NOMO-1 treated with dmso at 0.1 percent for 144 hours (cell line): ENCODE measurements at regions not wholly inside any gene's neighbourhood (a gene's known extent, or its start where the extent isn't known, plus 50 kb on each side); places are given as distances from the start of the nearest gene placed in this dataset.

Experiments used
- DNase-seq: peaks from one replicate; lab custom pipeline; 2025; ENCODE audit not compliant: unreplicated experiment; lab: John Stamatoyannopoulos, UW

DNA sequence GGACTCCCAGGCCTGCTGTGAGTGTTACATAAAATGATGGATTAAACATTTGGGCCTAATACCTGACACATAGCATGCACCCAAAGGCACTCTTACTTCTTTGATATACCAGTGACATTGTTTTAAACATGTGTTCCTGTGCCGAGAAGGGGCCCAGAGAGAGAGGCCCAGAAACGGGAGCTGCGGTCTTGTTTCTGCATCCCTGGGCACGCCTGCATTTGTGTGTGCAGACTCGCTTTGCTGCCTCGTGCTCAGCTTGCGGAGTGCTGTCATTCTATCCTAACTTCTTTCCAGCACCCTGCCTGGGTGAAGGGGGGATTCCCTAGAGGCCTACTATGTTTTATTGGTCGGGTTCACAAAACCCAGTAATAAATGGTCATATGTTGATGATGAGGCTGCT, 666.2 kb upstream of the HS6ST1 start:
- no peak for DNase-seq

DNA sequence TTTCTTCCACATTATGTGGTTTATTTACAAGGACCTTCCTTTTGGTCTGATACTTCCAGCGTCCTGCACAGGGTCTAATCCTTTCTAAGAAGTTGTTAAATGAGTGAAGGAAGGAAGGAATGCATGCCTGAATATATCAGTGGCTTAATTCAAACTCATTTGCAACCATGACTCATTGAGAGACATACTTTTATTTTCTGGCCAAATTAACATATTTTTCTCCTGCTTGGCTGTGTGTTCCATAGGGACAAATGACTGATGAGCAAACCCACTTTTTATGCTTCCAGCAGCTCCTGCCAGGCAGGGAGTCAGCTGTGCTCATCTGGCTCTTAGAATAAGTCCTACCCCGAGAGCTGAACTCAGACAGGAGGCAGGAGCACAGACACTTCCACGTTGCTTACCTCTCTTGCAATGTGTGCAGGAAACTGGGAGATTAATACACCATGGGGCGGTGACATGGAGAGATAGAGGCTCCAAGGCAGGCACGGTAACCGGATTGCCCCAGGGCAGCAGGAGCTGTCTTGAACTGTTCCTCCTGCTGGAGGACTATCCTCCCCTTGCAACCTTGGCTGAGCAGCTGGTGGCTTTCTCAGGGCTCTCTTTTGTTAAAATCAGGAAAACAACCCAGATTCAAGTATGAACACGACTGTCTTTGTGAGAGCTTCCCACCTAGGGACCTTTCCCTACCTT, 667.5 kb upstream of the HS6ST1 start:
- no peak for DNase-seq

DNA sequence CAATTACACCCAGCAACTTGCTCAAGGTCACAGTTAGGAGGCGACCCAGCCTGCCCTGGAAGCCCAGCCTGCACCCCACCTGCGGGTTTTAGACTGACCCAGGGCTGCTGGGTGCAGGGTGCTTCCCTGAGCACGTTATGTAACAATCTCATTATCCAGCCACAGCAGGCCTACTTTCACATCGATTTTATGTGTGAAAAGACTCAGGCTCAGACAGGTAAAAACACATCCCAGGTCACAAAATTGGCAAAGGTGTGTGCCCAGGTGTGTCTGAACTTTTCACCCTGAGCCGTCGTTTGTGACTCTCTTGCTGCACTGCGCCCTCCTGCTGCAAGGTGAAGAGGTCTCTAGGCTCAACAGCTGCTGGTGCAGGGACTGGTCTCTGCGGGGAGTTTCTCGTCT, 668.2 kb upstream of the HS6ST1 start:
- no peak for DNase-seq

DNA sequence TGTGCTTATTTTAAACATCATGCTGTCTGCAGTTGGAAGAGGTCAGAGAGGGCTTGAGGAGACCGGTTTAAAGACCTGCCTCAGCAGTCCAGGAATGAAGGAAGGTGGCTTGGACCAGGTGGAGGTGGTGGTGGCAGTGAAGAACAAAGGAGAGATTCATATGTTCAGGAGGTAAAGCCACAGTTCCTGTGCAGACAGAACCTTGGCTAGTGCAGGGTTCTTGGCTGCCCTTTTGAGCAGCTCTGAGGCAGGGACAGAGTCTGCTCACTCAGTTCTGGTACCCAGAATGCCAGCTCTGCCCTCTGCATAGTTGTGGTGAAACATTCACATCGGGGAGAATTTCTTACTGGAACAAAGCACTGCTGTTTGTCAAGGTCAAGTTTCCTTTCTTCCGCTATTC, 669.7 kb upstream of the HS6ST1 start:
- DNase-seq = no peak

DNA sequence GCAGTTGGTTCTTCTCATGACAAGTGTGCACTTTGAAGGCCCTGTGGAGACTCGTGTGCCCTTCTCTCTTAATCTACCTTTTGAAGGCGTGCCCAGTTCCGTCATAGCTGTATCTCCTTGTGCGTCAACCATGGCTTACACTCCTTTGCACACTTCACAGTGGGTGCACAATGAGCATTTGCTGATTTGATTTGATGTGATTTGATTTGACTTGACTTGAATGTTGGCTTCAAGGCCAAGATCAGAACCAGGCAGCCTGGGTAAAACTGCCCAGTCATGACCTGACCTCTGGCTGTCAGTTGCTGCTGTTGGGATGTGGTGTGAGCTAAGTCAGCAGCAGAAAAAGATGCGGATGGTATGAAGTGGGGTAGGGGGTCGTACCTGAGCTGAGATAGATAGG, 670.3 kb upstream of the HS6ST1 start:
- no peak for DNase-seq

DNA sequence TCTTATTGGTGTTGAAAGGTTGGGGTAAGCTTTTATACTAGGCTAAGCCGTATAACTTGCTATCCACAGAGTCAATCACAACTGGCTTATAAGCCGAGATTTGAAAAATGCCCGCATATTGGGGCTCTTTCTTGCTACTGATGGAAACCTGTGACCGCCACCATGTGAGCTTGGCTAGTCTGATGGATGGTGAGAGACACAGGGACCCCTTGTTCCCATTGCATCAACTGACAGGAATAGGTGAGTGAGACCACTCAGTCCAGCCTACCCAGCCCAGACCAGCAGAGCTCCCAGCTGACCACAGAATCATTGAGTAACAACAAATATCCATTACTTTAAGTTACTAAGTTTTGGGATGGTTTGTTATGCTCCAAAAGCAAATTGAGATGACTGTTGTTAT, 676.4 kb upstream of the HS6ST1 start:
- DNase-seq = no peak

DNA sequence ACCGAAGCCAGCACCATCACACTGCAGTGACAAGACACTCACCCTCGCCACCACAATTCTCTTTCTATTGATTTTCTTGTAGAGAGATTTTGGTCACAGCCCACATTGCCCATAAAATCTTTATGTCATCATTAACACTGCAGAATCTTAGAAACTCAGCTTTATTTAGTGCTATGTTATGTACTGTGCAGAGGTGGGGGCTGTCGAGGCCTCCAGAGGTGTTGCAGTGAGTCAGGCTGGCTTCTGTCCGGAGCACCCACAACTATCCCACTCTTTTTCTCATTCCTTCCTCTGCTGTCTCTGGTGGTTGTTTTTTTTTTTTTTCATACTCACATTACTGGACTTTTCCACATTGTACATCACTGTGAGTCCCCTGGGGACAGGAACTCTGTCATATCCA, 677.4 kb upstream of the HS6ST1 start:
- DNase-seq = no peak

DNA sequence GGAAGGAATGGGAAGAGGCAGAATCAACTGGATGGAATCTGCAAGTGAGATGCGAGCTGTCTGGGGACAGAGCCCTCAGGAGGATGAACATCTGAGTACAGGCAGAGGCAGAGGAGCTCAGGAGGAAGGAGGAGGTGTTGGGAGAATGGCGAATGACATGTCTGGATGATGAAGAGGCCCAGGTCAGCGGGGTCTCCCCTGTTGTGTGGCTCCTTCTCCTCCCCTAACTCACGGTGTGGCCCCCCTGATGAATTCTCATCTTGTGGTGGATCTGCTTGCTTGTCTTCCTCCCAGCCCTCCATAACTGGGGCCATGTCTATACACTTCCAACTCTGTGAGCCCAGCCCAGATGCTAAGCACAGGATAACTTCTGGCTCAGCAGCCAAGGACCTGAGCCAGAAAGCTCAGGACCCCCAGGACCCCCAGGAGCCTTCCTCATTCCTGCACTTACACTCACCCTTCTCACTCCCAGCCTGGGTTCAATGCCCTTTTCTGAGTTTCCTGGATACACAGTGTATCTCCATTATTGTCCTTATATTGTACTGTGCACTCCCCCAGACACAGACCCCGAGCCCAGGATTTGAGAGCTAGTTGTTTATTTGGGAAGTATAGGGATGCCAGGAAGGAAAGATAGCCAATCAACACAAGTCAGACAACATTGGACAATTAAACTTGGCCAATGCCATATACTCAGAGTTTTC, 678.6 kb upstream of the HS6ST1 start:
- DNase-seq = no peak

DNA sequence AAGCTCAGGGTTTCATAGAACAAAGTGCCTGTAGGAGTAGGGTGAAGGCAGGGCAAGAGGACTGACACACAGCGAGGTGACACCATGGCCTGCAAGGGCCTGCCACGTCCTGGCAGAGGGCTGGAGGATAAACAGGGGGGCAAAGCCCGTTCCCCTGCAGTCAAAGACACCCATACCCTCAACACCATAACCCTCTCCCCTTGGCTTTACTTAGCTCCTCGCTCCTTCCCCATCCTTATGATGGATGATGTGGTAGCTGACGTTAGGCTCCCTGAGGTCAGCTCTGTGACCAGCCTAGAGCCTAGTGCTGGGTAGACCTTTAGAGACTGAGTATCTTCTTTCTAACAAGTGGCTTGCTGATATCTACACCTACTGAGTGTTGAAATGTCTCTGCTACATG, 683.3 kb upstream of the HS6ST1 start:
- DNase-seq = no peak

DNA sequence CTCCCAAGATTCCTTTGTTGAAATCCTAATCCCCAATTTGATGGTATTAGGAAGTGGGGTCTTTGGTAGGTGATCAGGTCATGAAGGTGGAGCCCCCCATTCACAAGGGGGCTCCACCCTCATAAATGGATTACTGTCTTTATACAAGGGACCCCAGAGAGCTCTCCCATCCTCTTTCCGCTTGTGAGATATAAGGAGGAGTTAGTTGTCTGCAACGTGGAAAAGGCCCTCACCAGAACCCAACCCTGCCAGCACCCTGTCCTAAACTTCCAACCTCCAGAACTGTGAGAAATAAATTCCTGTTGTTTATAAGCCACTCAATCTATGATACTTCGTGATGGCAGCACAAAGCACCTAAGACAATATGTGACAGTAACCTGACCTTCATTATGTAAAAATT, 684.1 kb upstream of the HS6ST1 start:
- no peak for DNase-seq

DNA sequence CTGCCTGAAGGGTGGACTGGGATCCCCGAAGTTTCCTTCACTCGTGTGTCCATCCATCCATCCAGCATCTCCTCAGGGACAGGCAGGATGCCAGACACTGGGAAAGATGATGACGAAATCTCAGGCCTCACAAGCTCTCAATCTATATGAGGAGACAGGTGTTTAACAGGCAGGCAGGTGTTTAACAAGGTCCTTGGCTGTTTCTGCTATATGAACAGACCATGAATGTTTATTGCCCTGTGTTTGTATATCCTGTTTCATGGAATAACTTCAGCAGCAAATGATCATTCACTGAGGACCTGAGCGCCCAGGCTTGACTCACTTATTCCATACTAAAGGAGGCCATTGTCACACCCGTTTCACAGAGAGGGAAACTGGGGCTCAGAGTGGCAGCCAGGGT, 685.8 kb upstream of the HS6ST1 start:
- DNase-seq = no peak

DNA sequence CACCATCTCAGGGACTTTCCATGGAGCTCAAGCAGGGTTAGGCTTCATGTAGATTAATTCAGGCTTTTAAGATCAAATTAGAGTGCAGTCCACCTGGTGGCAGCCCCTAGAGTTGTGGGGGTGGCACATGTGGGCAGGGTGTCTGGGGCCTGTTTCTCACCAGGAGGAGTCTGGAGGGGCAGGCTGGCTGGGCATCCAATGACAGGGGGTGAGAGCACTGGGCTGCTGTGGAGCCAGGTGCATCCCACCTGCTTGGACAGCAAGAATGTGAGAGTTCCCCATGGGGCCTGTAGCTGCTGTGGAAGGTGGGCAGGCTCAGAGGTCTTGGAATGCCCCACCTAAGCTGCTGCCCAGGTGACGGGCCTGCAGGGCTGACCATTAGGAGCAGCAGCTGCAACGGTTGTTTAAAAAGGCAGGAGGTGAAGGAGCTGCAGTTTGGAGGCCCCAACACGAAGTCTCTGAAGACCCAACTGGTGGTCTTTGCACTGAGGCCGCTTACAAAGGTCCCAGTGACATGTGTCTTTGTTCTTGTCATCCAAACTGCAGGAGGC, 686.3 kb upstream of the HS6ST1 start:
- DNase-seq = no peak

DNA sequence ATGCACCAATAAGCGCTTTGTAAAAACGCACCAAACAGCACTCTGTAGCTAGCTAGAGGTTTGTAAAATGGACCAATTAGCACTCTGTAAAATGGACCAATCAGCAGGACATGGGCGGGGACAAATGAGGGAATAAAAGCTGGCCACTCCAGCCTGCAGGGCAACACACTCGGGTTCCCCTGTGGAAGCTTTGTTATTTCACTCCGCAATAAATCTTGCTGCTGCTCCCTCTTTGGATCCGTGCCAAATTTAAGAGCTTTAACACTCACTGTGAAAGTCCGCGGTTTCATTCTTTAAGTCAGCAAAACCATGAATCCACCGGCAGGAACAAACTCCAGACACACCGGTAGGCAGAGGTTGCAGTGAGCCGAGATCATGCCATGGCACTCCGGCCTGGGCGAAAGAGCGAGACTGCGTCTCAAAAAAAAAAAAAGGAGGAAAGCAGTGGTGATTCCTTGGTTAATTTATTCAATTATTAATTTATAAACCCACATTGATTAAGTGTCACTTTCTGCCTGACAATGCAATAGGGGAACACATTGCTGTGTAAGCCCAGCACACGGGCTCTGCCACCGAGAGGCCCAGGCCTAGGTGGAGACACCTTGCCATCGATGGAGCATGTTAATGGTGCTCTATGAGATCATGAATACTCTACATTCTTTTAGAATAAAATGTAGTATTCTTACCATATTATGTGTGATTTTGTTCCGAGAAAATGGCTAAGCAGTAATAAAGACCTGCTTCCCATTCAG, 687.6 kb upstream of the HS6ST1 start:
- no peak for DNase-seq

DNA sequence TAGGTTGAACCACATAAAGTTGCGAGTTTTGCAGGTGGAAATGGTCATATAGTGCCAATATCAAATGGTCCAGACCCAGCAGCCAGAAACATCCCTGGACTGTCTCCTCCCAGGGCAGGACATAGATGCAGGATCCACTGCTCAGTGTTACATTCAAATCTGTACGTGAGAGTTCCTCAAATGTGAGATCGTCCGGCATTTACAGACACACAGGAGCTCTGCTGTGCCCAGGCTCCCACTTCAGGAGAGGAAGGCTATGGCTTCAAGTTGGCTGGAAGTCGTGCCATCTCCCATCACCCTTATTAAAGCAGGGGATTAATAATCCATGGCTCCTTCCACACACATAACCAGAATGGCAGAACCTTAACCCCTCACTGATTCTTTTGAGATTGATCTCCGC, 688.2 kb upstream of the HS6ST1 start:
- DNase-seq = no peak

DNA sequence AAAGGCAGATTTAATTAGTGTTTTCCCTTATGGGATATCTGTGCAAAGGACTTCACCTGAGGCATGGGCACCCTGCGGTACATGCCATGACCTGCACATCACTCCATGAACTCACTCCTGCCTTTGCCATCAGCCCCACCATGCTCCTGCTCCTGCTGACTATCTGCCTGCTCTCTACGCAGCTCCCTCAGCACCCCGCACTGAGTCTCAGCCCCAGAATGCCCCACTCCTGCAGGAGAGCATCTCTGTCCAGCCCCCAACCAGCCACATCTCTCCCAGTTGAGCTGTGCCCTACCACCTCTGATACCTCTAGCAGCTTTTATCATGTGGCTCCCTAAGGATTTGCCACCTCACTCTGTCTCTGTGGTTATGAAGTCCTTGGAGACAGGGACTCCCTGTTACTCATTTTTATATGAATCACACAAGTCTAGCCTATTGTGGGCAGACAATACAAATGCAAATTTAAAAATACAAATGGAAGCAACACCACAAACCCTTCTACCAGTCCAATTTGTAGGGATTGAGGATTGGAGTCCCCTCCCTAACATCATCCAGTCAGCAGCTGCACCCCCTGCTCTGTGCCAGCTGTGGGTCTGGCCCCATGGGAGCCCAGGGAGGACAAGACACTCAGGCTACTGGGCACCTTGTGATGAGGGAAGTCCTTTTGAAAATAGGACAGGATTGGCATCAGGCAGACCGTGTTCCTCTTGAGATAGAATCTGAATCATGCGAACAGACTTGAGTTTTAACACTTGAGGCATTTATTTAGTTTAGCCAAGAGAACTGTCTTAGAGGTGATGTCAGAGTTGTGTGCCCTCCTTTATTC, 689.6 kb upstream of the HS6ST1 start:
- no peak for DNase-seq

DNA sequence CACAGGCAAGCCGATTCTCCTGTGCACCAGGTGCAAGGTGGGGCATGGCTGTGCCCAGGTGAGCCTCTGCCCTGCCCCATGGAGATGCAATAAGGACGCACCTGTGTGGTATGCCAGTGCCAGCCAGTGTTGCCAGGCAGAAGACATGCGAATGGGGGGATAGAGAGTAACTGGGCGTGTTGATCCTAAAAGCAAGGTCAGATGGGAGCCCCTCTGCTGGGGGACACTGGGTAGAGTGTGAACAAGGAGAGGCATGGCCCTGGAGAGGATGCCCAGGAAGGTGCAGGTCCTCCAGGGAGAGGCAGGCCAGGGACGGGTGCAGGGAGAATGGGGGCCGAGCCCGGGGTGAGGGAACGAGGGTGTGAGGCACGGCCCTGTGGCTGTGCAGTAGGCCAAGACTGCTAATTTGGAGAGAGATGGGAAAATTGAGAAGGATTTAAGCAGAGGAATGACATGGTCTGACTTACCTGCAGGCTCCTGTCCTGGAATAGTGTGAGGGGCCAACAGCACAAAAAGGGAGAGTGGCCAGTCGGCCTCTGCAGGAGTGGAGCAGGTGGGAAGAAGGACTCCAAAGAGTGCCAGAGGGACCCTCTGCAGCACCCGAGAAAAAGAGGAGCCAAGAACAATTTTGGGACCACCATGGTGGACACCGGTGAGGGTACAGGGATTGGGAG, 690.4 kb upstream of the HS6ST1 start:
- DNase-seq = no peak

DNA sequence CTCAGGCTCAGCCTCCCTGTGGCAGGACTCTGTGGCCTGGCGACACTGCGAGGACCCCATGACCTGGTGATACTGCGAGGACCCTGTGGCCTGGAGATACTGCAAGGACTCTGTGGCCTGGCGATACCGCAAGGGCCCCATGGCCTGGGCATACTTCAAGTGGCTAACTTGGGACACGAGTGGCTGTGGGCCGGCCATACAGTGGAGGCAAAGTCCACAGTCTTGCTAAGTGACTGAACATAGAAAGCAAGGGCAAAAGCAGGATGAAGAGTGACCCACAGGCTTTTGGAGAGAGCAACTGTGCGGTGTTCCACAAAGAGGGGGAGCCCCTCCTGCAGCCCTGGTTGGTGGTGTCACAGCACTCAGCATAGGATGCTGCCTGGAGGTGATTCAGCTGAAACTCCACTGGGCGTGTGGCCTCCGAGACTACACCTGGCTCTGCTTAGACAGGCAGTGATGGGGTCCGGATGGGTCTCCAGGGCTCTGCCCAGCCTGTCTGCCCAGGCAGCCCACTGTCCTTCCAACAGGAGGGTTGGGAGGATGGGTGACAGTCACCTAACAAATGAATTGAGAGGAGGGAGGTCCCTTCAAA, 691.0 kb upstream of the HS6ST1 start:
- no peak for DNase-seq

DNA sequence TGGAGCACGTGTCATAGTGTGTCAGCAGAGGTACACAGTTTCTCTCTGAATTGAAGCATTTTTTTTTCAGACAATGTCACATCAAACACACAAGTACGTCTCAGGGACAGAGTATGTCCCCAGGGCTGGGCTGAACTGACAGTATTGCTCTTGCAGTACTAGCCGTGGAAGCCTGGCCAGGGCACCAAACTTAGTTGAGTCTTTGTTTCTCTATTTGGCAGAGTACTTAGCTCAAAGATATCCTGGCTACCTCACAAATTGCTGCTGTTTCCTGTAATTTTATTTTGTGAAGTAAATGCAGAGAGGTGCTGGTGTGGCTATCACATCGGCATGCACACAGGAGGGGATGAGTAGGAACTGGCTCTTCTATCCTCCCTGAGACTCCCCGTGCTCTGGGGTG, 691.6 kb upstream of the HS6ST1 start:
- DNase-seq = no peak

DNA sequence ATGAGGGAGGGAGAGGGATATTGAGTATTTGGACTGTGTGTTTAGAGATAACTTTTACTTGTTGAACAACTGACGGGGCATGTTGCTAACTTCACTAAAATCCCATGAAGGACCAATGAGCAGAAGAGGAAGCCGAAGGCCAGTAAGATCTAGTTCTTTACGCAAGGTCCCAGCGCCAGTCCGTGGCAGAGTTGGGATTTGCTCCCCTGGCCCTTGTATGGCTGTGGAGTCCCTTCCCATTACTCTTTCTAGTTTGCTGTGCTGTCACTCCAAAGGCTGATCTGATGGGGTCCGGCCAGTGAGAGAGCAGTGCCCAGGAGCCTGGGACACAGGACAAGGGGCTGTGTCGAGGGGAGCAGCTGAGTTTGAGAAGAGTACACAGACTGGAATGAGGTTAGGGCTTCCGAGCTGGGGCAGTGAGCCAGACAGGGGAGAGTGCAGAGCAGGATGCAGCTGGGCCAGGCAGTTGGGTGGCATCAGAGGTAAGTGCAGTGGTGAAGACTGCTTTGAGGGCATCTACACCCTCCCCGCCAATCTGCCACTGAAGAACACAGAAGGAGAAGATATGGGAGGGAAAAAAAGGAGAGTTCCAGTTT, 692.9 kb upstream of the HS6ST1 start:
- DNase-seq = no peak

DNA sequence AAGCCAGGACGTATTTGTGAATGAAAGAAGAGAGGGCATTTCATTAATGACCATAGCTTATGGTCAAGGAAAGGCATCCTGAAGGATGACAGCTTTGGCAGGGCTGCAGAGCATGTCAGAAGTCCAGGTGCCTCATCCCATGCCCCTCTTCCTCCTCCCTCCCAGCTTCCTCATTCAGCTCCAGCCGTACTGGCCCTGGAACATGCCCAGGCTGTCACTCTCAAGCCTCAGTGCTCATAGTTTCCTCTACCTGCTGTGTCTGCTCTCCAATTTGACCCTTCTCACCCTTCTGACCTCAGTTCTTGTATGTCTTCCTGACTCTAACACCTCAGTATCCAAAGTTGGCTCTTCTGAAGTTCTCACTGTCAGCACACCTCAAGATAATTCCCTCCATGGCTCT, 695.8 kb upstream of the HS6ST1 start:
- DNase-seq = no peak
